ENCODE measurements at regions not wholly inside any gene's neighbourhood (a gene's known extent, or its start where the extent isn't known, plus 50 kb on each side); places are given as distances from the start of the nearest gene placed in this dataset.

- TF ChIP-seq CTCF (IDR thresholded peaks at IDR 0.05; ENCODE audit: poor library complexity, severe bottlenecking) (no peak), EZH2 (IDR thresholded peaks at IDR 0.05; ENCODE audit: borderline replicate concordance, insufficient read depth, low read length, poor library complexity, severe bottlenecking) (no peak), POLR2AphosphoS5 (IDR thresholded peaks at IDR 0.05) (no peak), RAD21 (conservative IDR thresholded peaks at IDR 0.05) (no peak), EP300 (conservative IDR thresholded peaks at IDR 0.05; ENCODE audit: poor library complexity, severe bottlenecking) (no peak), REST (IDR thresholded peaks at IDR 0.05; ENCODE audit: borderline replicate concordance) (no peak), SMC3 (conservative IDR thresholded peaks at IDR 0.05; ENCODE audit: poor library complexity) (no peak)
Observed at GRCh38 chr14:98292191-98292590, 979.8 kb downstream of the BCL11B start.

Measured in neural cell (in vitro differentiated cells).